ENCODE measurements at regions not wholly inside any gene's neighbourhood (a gene's known extent, or its start where the extent isn't known, plus 50 kb on each side); places are given as distances from the start of the nearest gene placed in this dataset.

- DNase-seq (no peak), FAIRE-seq (no peak)
- Histone ChIP-seq H3K9me3 (ENCODE audit: control insufficient read depth in 2 of 2, insufficient read depth in 1 of 2, low read depth in 1 of 2, low read length in 1 of 2) (no peaks in the 10 kb centered on the region), H3K27me3 (ENCODE audit: control insufficient read depth in 3 of 3, insufficient read depth in 3 of 3, low read length in 3 of 3) (no peaks in the 10 kb centered on the region), H3K4me1 (ENCODE audit: control insufficient read depth in 3 of 3, insufficient read depth in 2 of 3, low read depth in 1 of 3, low read length in 2 of 3) (no peaks in the 10 kb centered on the region), H3K36me3 (ENCODE audit: control insufficient read depth in 3 of 3, insufficient read depth in 2 of 3, low read depth in 1 of 3, low read length in 3 of 3) (no peaks in the 10 kb centered on the region), H3K4me3 (ENCODE audit: low read depth in 1 of 3, low read length in 3 of 3) (no peak overlapping the region), H3K27ac (ENCODE audit: low read depth in 1 of 3, low read length in 2 of 3) (no peak overlapping the region)
- 65 to 83% (median 80%) methylated on average over 2 of the region's 2 CpGs for WGBS, 3 donors
These were observed 94.7 kb upstream of the PLCB4 start for GRCh38 chr20:8974009-8974708.

GRCh38 chr20:8981482-8981881 lies 87.4 kb upstream of the PLCB4 start:
- WGBS, 3 donors, result 78 to 90% (median 85%) methylated on average over 5 of the region's 5 CpGs
- Histone ChIP-seq H3K36me3 (ENCODE audit: control insufficient read depth in 3 of 3, insufficient read depth in 2 of 3, low read depth in 1 of 3, low read length in 3 of 3) (no peaks in the 10 kb centered on the region), H3K4me1 (ENCODE audit: control insufficient read depth in 3 of 3, insufficient read depth in 2 of 3, low read depth in 1 of 3, low read length in 2 of 3) (no peaks in the 10 kb centered on the region), H3K4me3 (ENCODE audit: low read depth in 1 of 3, low read length in 3 of 3) (no peak overlapping the region), H3K27me3 (ENCODE audit: control insufficient read depth in 3 of 3, insufficient read depth in 3 of 3, low read length in 3 of 3) (no peaks in the 10 kb centered on the region), H3K27ac (ENCODE audit: low read depth in 1 of 3, low read length in 2 of 3) (no peak overlapping the region), H3K9me3 (ENCODE audit: control insufficient read depth in 2 of 2, insufficient read depth in 1 of 2, low read depth in 1 of 2, low read length in 1 of 2) (no peaks in the 10 kb centered on the region)
- DNase-seq (no peak), FAIRE-seq (no peak)

- H3K36me3 ChIP-seq (ENCODE audit: control insufficient read depth in 3 of 3, insufficient read depth in 2 of 3, low read depth in 1 of 3, low read length in 3 of 3), result no peaks in the 10 kb centered on the region
- no peaks in the 10 kb centered on the region for H3K27me3 ChIP-seq (ENCODE audit: control insufficient read depth in 3 of 3, insufficient read depth in 3 of 3, low read length in 3 of 3)
- H3K4me1 ChIP-seq (ENCODE audit: control insufficient read depth in 3 of 3, insufficient read depth in 2 of 3, low read depth in 1 of 3, low read length in 2 of 3), result no peaks in the 10 kb centered on the region
- DNase-seq (no peak), FAIRE-seq (no peak)
- H3K27ac ChIP-seq (ENCODE audit: low read depth in 1 of 3, low read length in 2 of 3), result no peak overlapping the region
- H3K9me3 ChIP-seq (ENCODE audit: control insufficient read depth in 2 of 2, insufficient read depth in 1 of 2, low read depth in 1 of 2, low read length in 1 of 2), result no peaks in the 10 kb centered on the region
- no peak overlapping the region for H3K4me3 ChIP-seq (ENCODE audit: low read depth in 1 of 3, low read length in 3 of 3)
- WGBS, 3 donors, result 79 to 86% (median 82%) methylated on average over 7 of the region's 7 CpGs
These were observed 85.2 kb upstream of the PLCB4 start for GRCh38 chr20:8983478-8984345.

- 96 to 99% (median 97%) methylated on average over 2 of the region's 2 CpGs for WGBS, 3 donors
- Histone ChIP-seq H3K4me1 (ENCODE audit: control insufficient read depth in 3 of 3, insufficient read depth in 2 of 3, low read depth in 1 of 3, low read length in 2 of 3) (no peaks in the 10 kb centered on the region), H3K9me3 (ENCODE audit: control insufficient read depth in 2 of 2, insufficient read depth in 1 of 2, low read depth in 1 of 2, low read length in 1 of 2) (no peaks in the 10 kb centered on the region), H3K4me3 (ENCODE audit: low read depth in 1 of 3, low read length in 3 of 3) (no peak overlapping the region), H3K36me3 (ENCODE audit: control insufficient read depth in 3 of 3, insufficient read depth in 2 of 3, low read depth in 1 of 3, low read length in 3 of 3) (no peaks in the 10 kb centered on the region), H3K27me3 (ENCODE audit: control insufficient read depth in 3 of 3, insufficient read depth in 3 of 3, low read length in 3 of 3) (no peaks in the 10 kb centered on the region), H3K27ac (ENCODE audit: low read depth in 1 of 3, low read length in 2 of 3) (no peak overlapping the region)
- FAIRE-seq (no peak), DNase-seq (no peak)
These were observed 82.3 kb upstream of the PLCB4 start for GRCh38 chr20:8986631-8987030.

- H3K36me3 ChIP-seq (ENCODE audit: control insufficient read depth in 3 of 3, insufficient read depth in 2 of 3, low read depth in 1 of 3, low read length in 3 of 3), result no peaks in the 10 kb centered on the region
- no peak overlapping the region for H3K4me3 ChIP-seq (ENCODE audit: low read depth in 1 of 3, low read length in 3 of 3)
- H3K27me3 ChIP-seq (ENCODE audit: control insufficient read depth in 3 of 3, insufficient read depth in 3 of 3, low read length in 3 of 3), result no peaks in the 10 kb centered on the region
- no peak for FAIRE-seq
- H3K4me1 ChIP-seq (ENCODE audit: control insufficient read depth in 3 of 3, insufficient read depth in 2 of 3, low read depth in 1 of 3, low read length in 2 of 3), result no peaks in the 10 kb centered on the region
- H3K9me3 ChIP-seq (ENCODE audit: control insufficient read depth in 2 of 2, insufficient read depth in 1 of 2, low read depth in 1 of 2, low read length in 1 of 2), result no peaks in the 10 kb centered on the region
- H3K27ac ChIP-seq (ENCODE audit: low read depth in 1 of 3, low read length in 2 of 3), result no peak overlapping the region
- DNase-seq, result no peak
These were observed 78.1 kb upstream of the PLCB4 start for GRCh38 chr20:8990770-8991169.

GRCh38 chr20:8994045-8994444 lies 74.8 kb upstream of the PLCB4 start:
- Histone ChIP-seq H3K4me3 (ENCODE audit: low read depth in 1 of 3, low read length in 3 of 3) (no peak overlapping the region), H3K36me3 (ENCODE audit: control insufficient read depth in 3 of 3, insufficient read depth in 2 of 3, low read depth in 1 of 3, low read length in 3 of 3) (no peaks in the 10 kb centered on the region), H3K27ac (ENCODE audit: low read depth in 1 of 3, low read length in 2 of 3) (no peak overlapping the region), H3K9me3 (ENCODE audit: control insufficient read depth in 2 of 2, insufficient read depth in 1 of 2, low read depth in 1 of 2, low read length in 1 of 2) (no peaks in the 10 kb centered on the region), H3K27me3 (ENCODE audit: control insufficient read depth in 3 of 3, insufficient read depth in 3 of 3, low read length in 3 of 3) (no peaks in the 10 kb centered on the region), H3K4me1 (ENCODE audit: control insufficient read depth in 3 of 3, insufficient read depth in 2 of 3, low read depth in 1 of 3, low read length in 2 of 3) (no peaks in the 10 kb centered on the region)
- no peak for FAIRE-seq
- no peak for DNase-seq
- 63 to 74% (median 73%) methylated on average over 4 of the region's 4 CpGs for WGBS, 3 donors

GRCh38 chr20:8995761-8996160 lies 73.1 kb upstream of the PLCB4 start:
- no peaks in the 10 kb centered on the region for H3K36me3 ChIP-seq (ENCODE audit: control insufficient read depth in 3 of 3, insufficient read depth in 2 of 3, low read depth in 1 of 3, low read length in 3 of 3)
- H3K27ac ChIP-seq (ENCODE audit: low read depth in 1 of 3, low read length in 2 of 3), result no peak overlapping the region
- no peak overlapping the region for H3K4me3 ChIP-seq (ENCODE audit: low read depth in 1 of 3, low read length in 3 of 3)
- H3K9me3 ChIP-seq (ENCODE audit: control insufficient read depth in 2 of 2, insufficient read depth in 1 of 2, low read depth in 1 of 2, low read length in 1 of 2), result no peaks in the 10 kb centered on the region
- FAIRE-seq, result no peak
- no peak for DNase-seq
- H3K27me3 ChIP-seq (ENCODE audit: control insufficient read depth in 3 of 3, insufficient read depth in 3 of 3, low read length in 3 of 3), result no peaks in the 10 kb centered on the region
- no peaks in the 10 kb centered on the region for H3K4me1 ChIP-seq (ENCODE audit: control insufficient read depth in 3 of 3, insufficient read depth in 2 of 3, low read depth in 1 of 3, low read length in 2 of 3)
- 72 to 77% (median 72%) methylated on average over 3 of the region's 3 CpGs for WGBS, 3 donors

- H3K4me3 ChIP-seq (ENCODE audit: low read depth in 1 of 3, low read length in 3 of 3), result no peak overlapping the region
- DNase-seq (no peak), FAIRE-seq (no peak)
- no peaks in the 10 kb centered on the region for H3K4me1 ChIP-seq (ENCODE audit: control insufficient read depth in 3 of 3, insufficient read depth in 2 of 3, low read depth in 1 of 3, low read length in 2 of 3)
- no peaks in the 10 kb centered on the region for H3K27me3 ChIP-seq (ENCODE audit: control insufficient read depth in 3 of 3, insufficient read depth in 3 of 3, low read length in 3 of 3)
- H3K36me3 ChIP-seq (ENCODE audit: control insufficient read depth in 3 of 3, insufficient read depth in 2 of 3, low read depth in 1 of 3, low read length in 3 of 3), result no peaks in the 10 kb centered on the region
- H3K9me3 ChIP-seq (ENCODE audit: control insufficient read depth in 2 of 2, insufficient read depth in 1 of 2, low read depth in 1 of 2, low read length in 1 of 2), result no peaks in the 10 kb centered on the region
- 69 to 74% (median 70%) methylated on average over 2 of the region's 2 CpGs for WGBS, 3 donors
- no peak overlapping the region for H3K27ac ChIP-seq (ENCODE audit: low read depth in 1 of 3, low read length in 2 of 3)
These were observed 71.9 kb upstream of the PLCB4 start for GRCh38 chr20:8996817-8997512.

Measured in small intestine (tissue), 7 donors.